A673 (cell line): ENCODE measurements at regions not wholly inside any gene's neighbourhood (a gene's known extent, or its start where the extent isn't known, plus 50 kb on each side); places are given as distances from the start of the nearest gene placed in this dataset.

ENCODE experiments used
- BruUV-seq: library from RNA; stranded (reverse); fragments of 400-500 nt; replicated peaks from 2 replicates; lab custom pipeline; 2021; lab: Mats Ljungman, UMichigan
- CTCF ChIA-PET: fragments of 300-600 bp; sonication (Branson Sonifier 250); formaldehyde crosslinking; loops from one replicate; lab custom pipeline; 2022; ENCODE audit warnings: antibody characterized with exemption; lab: Charles Lee
- POLR2A ChIA-PET: fragments of 300-600 bp; sonication (Branson Sonifier 250); formaldehyde crosslinking; loops from one replicate; lab custom pipeline; 2022; ENCODE audit warnings: antibody characterized with exemption; ENCODE audit not compliant: low non-redundant PET; lab: Charles Lee
- DNase-seq: peaks from one replicate; pipeline ENCODE4 v3.0.0-alpha.2; 2015; ENCODE audit warnings: low spot score
- H3K27ac ChIP-seq: fragments of 200-600 bp; sonication (generic); 2 replicates; pipeline ENCODE4 v1.5.1; 2016; ENCODE audit warnings: mixed run types, low read depth, mild to moderate bottlenecking, mixed read lengths, antibody characterized with exemption, low read length; ENCODE audit not compliant: poor library complexity, severe bottlenecking
- H3K27me3 ChIP-seq: fragments of 200-600 bp; sonication (generic); replicated peaks from 2 replicates; pipeline ENCODE4 v1.6.1; 2017; ENCODE audit warnings: mixed run types, low read depth, mild to moderate bottlenecking, mixed read lengths, antibody characterized with exemption, low read length; ENCODE audit not compliant: insufficient read depth, poor library complexity
- H3K36me3 ChIP-seq: fragments of 200-600 bp; sonication (generic); 2 replicates; pipeline ENCODE4 v1.6.1; 2016; ENCODE audit warnings: mixed run types, mild to moderate bottlenecking, mixed read lengths, antibody characterized with exemption, low read length; ENCODE audit not compliant: insufficient read depth, poor library complexity, severe bottlenecking
- H3K4me1 ChIP-seq: fragments of 200-600 bp; sonication (generic); 2 replicates; pipeline ENCODE4 v1.6.1; 2017; ENCODE audit warnings: mixed run types, mild to moderate bottlenecking, mixed read lengths, antibody characterized with exemption, low read length; ENCODE audit not compliant: insufficient read depth, poor library complexity, severe bottlenecking
- H3K4me3 ChIP-seq: fragments of 200-600 bp; sonication (generic); 2 replicates; pipeline ENCODE4 v1.5.1; 2016; ENCODE audit warnings: low read depth, mixed run types, mild to moderate bottlenecking, mixed read lengths, low read length; ENCODE audit not compliant: poor library complexity, severe bottlenecking
- H3K9me3 ChIP-seq: fragments of 200-600 bp; sonication (generic); 2 replicates; pipeline ENCODE4 v1.6.1; 2016; ENCODE audit warnings: mixed run types, low read depth, mild to moderate bottlenecking, mixed read lengths, antibody characterized with exemption, low read length; ENCODE audit not compliant: poor library complexity, severe bottlenecking
- CTCF ChIP-seq: fragments of 300-800, 200-600 bp; sonication (generic); conservative IDR thresholded peaks from 2 replicates; pipeline ENCODE4 v1.5.1; 2017; ENCODE audit warnings: low read depth, mild to moderate bottlenecking, antibody characterized with exemption, low read length, moderate library complexity, mixed read lengths
- EZH2 ChIP-seq: fragments of 200-600 bp; sonication (generic); IDR thresholded peaks from 2 replicates; pipeline ENCODE4 v1.6.1; 2017; ENCODE audit warnings: borderline replicate concordance, low read depth, mild to moderate bottlenecking, mixed read lengths, antibody characterized with exemption, low read length; ENCODE audit not compliant: poor library complexity, severe bottlenecking
- intact Hi-C: fragments of 100-400 bp; cut with micrococcal nuclease; formaldehyde crosslinking; loops from one replicate; pipeline ENCODE4 v1.10.0; 2022; ENCODE audit not compliant: unreplicated experiment

GRCh38 chr3:40793730-40794129 is 269.0 kb downstream of the ZNF621 start:
- TF ChIP-seq EZH2 (no peak), CTCF (no peak)
- no peak overlapping the region for H3K27ac ChIP-seq
- no peaks in the 10 kb centered on the region for H3K4me1 ChIP-seq
- no peaks in the 10 kb centered on the region for H3K36me3 ChIP-seq
- no peaks in the 10 kb centered on the region for H3K27me3 ChIP-seq
- BruUV-seq, result no TSS peak
- H3K9me3 ChIP-seq, result no peaks in the 10 kb centered on the region
- ChIA-PET CTCF (no interaction called here), POLR2A (no interaction called here)
- no peak for DNase-seq
- H3K4me3 ChIP-seq, result no peak overlapping the region
- intact Hi-C loops, result no loop called here

- no TSS peak for BruUV-seq
- no peaks in the 10 kb centered on the region for H3K36me3 ChIP-seq
- DNase-seq, result no peak
- H3K27ac ChIP-seq, result no peak overlapping the region
- ChIA-PET POLR2A (no interaction called here), CTCF (no interaction called here)
- intact Hi-C loops, result no loop called here
- H3K27me3 ChIP-seq, result no peaks in the 10 kb centered on the region
- no peaks in the 10 kb centered on the region for H3K4me1 ChIP-seq
- no peak overlapping the region for H3K4me3 ChIP-seq
- TF ChIP-seq CTCF (no peak), EZH2 (no peak)
- no peaks in the 10 kb centered on the region for H3K9me3 ChIP-seq
Observed at GRCh38 chr3:40800343-40800742, 275.6 kb downstream of the ZNF621 start.

GRCh38 chr3:40801284-40801741 is 276.6 kb downstream of the ZNF621 start:
- intact Hi-C loops, result no loop called here
- Histone ChIP-seq H3K27ac (no peak overlapping the region), H3K4me1 (no peaks in the 10 kb centered on the region), H3K36me3 (no peaks in the 10 kb centered on the region), H3K4me3 (no peak overlapping the region), H3K9me3 (no peaks in the 10 kb centered on the region), H3K27me3 (no peaks in the 10 kb centered on the region)
- TF ChIP-seq EZH2 (no peak), CTCF (no peak)
- POLR2A ChIA-PET, result no interaction called here
- no peak for DNase-seq
- no TSS peak for BruUV-seq
- CTCF ChIA-PET, result no interaction called here
